GM19463 (cell line): ENCODE measurements at regions not wholly inside any gene's neighbourhood (a gene's known extent, or its start where the extent isn't known, plus 50 kb on each side); places are given as distances from the start of the nearest gene placed in this dataset.
"Not testable (repeated sequence)": the region's sequence is repeated elsewhere in the genome, so short reads cannot be mapped to it uniquely, and the experiment has no call there.

Experiments
- ATAC-seq: cut with Tn5 transposase; IDR thresholded peaks from one replicate; pipeline ENCODE4 v1.9.1; 2021; ENCODE audit warnings: mild to moderate bottlenecking, moderate library complexity; ENCODE audit not compliant: unreplicated experiment

GRCh38 chr9:30519166-30519565, 1865.3 kb upstream of the ACO1 start:
- no peak for ATAC-seq

GRCh38 chr9:30519756-30520155, 1864.7 kb upstream of the ACO1 start:
- ATAC-seq = no peak

- no peak for ATAC-seq
Measured at GRCh38 chr9:30522061-30522460, 1862.4 kb upstream of the ACO1 start.

- ATAC-seq = no peak
Measured at GRCh38 chr9:30522486-30522885, 1862.0 kb upstream of the ACO1 start.

GRCh38 chr9:30524311-30524710, 1860.1 kb upstream of the ACO1 start:
- ATAC-seq = no peak

- no peak for ATAC-seq
Measured at GRCh38 chr9:30534455-30534854, 1850.0 kb upstream of the ACO1 start.

GRCh38 chr9:30534896-30535295, 1849.5 kb upstream of the ACO1 start:
- no peak for ATAC-seq

GRCh38 chr9:30536494-30536893, 1847.9 kb upstream of the ACO1 start:
- no peak for ATAC-seq

- ATAC-seq = not testable (repeated sequence)
Measured at GRCh38 chr9:30539696-30540095, 1844.7 kb upstream of the ACO1 start.

GRCh38 chr9:30574355-30575151, 1809.9 kb upstream of the ACO1 start:
- no peak for ATAC-seq

GRCh38 chr9:30575218-30575617, 1809.2 kb upstream of the ACO1 start:
- no peak for ATAC-seq

- ATAC-seq = no peak
Measured at GRCh38 chr9:30575691-30576090, 1808.8 kb upstream of the ACO1 start.

GRCh38 chr9:30579810-30580209, 1804.6 kb upstream of the ACO1 start:
- no peak for ATAC-seq

- no peak for ATAC-seq
Measured at GRCh38 chr9:30582240-30582639, 1802.2 kb upstream of the ACO1 start.

- no peak for ATAC-seq
Measured at GRCh38 chr9:30584559-30584958, 1799.9 kb upstream of the ACO1 start.

- ATAC-seq = no peak
Measured at GRCh38 chr9:30591461-30591860, 1793.0 kb upstream of the ACO1 start.

- no peak for ATAC-seq
Measured at GRCh38 chr9:30597608-30598007, 1786.8 kb upstream of the ACO1 start.

- no peak for ATAC-seq
Measured at GRCh38 chr9:30605936-30606335, 1778.5 kb upstream of the ACO1 start.

- ATAC-seq = no peak
Measured at GRCh38 chr9:30609713-30610112, 1774.7 kb upstream of the ACO1 start.

GRCh38 chr9:30616782-30617181, 1767.7 kb upstream of the ACO1 start:
- not testable (repeated sequence) for ATAC-seq

GRCh38 chr9:30622561-30622960, 1761.9 kb upstream of the ACO1 start:
- no peak for ATAC-seq

- peak; percentile 57 for ATAC-seq
Measured at GRCh38 chr9:30628915-30629567, 1755.4 kb upstream of the ACO1 start.
